A673 (cell line): ENCODE measurements at regions not wholly inside any gene's neighbourhood (a gene's known extent, or its start where the extent isn't known, plus 50 kb on each side); places are given as distances from the start of the nearest gene placed in this dataset.
"Not testable (repeated sequence)": the region's sequence is repeated elsewhere in the genome, so short reads cannot be mapped to it uniquely, and the experiment has no call there.

Experiments
- BruUV-seq: library from RNA; stranded (reverse); fragments of 400-500 nt; replicated peaks from 2 replicates; lab custom pipeline; 2021; lab: Mats Ljungman, UMichigan
- CTCF ChIA-PET: fragments of 300-600 bp; sonication (Branson Sonifier 250); formaldehyde crosslinking; loops from one replicate; lab custom pipeline; 2022; ENCODE audit warnings: antibody characterized with exemption; lab: Charles Lee
- POLR2A ChIA-PET: fragments of 300-600 bp; sonication (Branson Sonifier 250); formaldehyde crosslinking; loops from one replicate; lab custom pipeline; 2022; ENCODE audit warnings: antibody characterized with exemption; ENCODE audit not compliant: low non-redundant PET; lab: Charles Lee
- DNase-seq: peaks from one replicate; pipeline ENCODE4 v3.0.0-alpha.2; 2015; ENCODE audit warnings: low spot score
- H3K27ac ChIP-seq: fragments of 200-600 bp; sonication (generic); 2 replicates; pipeline ENCODE4 v1.5.1; 2016; ENCODE audit warnings: mixed run types, low read depth, mild to moderate bottlenecking, mixed read lengths, antibody characterized with exemption, low read length; ENCODE audit not compliant: poor library complexity, severe bottlenecking
- H3K27me3 ChIP-seq: fragments of 200-600 bp; sonication (generic); replicated peaks from 2 replicates; pipeline ENCODE4 v1.6.1; 2017; ENCODE audit warnings: mixed run types, low read depth, mild to moderate bottlenecking, mixed read lengths, antibody characterized with exemption, low read length; ENCODE audit not compliant: insufficient read depth, poor library complexity
- H3K36me3 ChIP-seq: fragments of 200-600 bp; sonication (generic); 2 replicates; pipeline ENCODE4 v1.6.1; 2016; ENCODE audit warnings: mixed run types, mild to moderate bottlenecking, mixed read lengths, antibody characterized with exemption, low read length; ENCODE audit not compliant: insufficient read depth, poor library complexity, severe bottlenecking
- H3K4me1 ChIP-seq: fragments of 200-600 bp; sonication (generic); 2 replicates; pipeline ENCODE4 v1.6.1; 2017; ENCODE audit warnings: mixed run types, mild to moderate bottlenecking, mixed read lengths, antibody characterized with exemption, low read length; ENCODE audit not compliant: insufficient read depth, poor library complexity, severe bottlenecking
- H3K4me3 ChIP-seq: fragments of 200-600 bp; sonication (generic); 2 replicates; pipeline ENCODE4 v1.5.1; 2016; ENCODE audit warnings: low read depth, mixed run types, mild to moderate bottlenecking, mixed read lengths, low read length; ENCODE audit not compliant: poor library complexity, severe bottlenecking
- H3K9me3 ChIP-seq: fragments of 200-600 bp; sonication (generic); 2 replicates; pipeline ENCODE4 v1.6.1; 2016; ENCODE audit warnings: mixed run types, low read depth, mild to moderate bottlenecking, mixed read lengths, antibody characterized with exemption, low read length; ENCODE audit not compliant: poor library complexity, severe bottlenecking
- CTCF ChIP-seq: fragments of 300-800, 200-600 bp; sonication (generic); conservative IDR thresholded peaks from 2 replicates; pipeline ENCODE4 v1.5.1; 2017; ENCODE audit warnings: low read depth, mild to moderate bottlenecking, antibody characterized with exemption, low read length, moderate library complexity, mixed read lengths
- EZH2 ChIP-seq: fragments of 200-600 bp; sonication (generic); IDR thresholded peaks from 2 replicates; pipeline ENCODE4 v1.6.1; 2017; ENCODE audit warnings: borderline replicate concordance, low read depth, mild to moderate bottlenecking, mixed read lengths, antibody characterized with exemption, low read length; ENCODE audit not compliant: poor library complexity, severe bottlenecking
- intact Hi-C: fragments of 100-400 bp; cut with micrococcal nuclease; formaldehyde crosslinking; loops from one replicate; pipeline ENCODE4 v1.10.0; 2022; ENCODE audit not compliant: unreplicated experiment

GRCh38 chr13:38073931-38074330 is 204.4 kb upstream of the TRPC4 start:
- intact Hi-C loops, result no loop called here
- TF ChIP-seq EZH2, result no peak
- TF ChIP-seq CTCF, result no peak
- Histone ChIP-seq H3K4me3 (no peak overlapping the region), H3K36me3 (no peaks in the 10 kb centered on the region), H3K27ac (no peak overlapping the region), H3K4me1 (no peaks in the 10 kb centered on the region), H3K27me3 (no peaks in the 10 kb centered on the region), H3K9me3 (no peaks in the 10 kb centered on the region)
- DNase-seq, result no peak
- POLR2A ChIA-PET, result no interaction called here
- CTCF ChIA-PET, result no interaction called here
- no TSS peak for BruUV-seq

- DNase-seq, result no peak
- Histone ChIP-seq H3K36me3 (no peaks in the 10 kb centered on the region), H3K4me1 (no peaks in the 10 kb centered on the region), H3K4me3 (no peak overlapping the region), H3K27ac (no peak overlapping the region), H3K9me3 (no peaks in the 10 kb centered on the region), H3K27me3 (no peaks in the 10 kb centered on the region)
- CTCF ChIA-PET, result no interaction called here
- intact Hi-C loops, result no loop called here
- POLR2A ChIA-PET, result no interaction called here
- no peak for TF ChIP-seq CTCF
- no peak for TF ChIP-seq EZH2
- BruUV-seq, result no TSS peak
Measured at GRCh38 chr13:38072696-38073095, 203.1 kb upstream of the TRPC4 start.

- BruUV-seq, H3K27ac ChIP-seq, H3K4me3 ChIP-seq, H3K4me1 ChIP-seq, intact Hi-C loops, DNase-seq, H3K36me3 ChIP-seq, POLR2A ChIA-PET, H3K9me3 ChIP-seq, H3K27me3 ChIP-seq, CTCF ChIA-PET: not testable (repeated sequence)
Measured at GRCh38 chr13:38071340-38071739, 201.8 kb upstream of the TRPC4 start.

- ChIA-PET POLR2A (no interaction called here), CTCF (no interaction called here)
- intact Hi-C loops, result no loop called here
- BruUV-seq, result no TSS peak
- no peak overlapping the region for H3K27ac ChIP-seq
- no peaks in the 10 kb centered on the region for H3K9me3 ChIP-seq
- H3K36me3 ChIP-seq, result no peaks in the 10 kb centered on the region
- no peak overlapping the region for H3K4me3 ChIP-seq
- no peak for DNase-seq
- H3K27me3 ChIP-seq, result no peaks in the 10 kb centered on the region
- TF ChIP-seq CTCF, result no peak
- TF ChIP-seq EZH2, result no peak
- H3K4me1 ChIP-seq, result no peaks in the 10 kb centered on the region
Measured at GRCh38 chr13:38053896-38054295, 184.3 kb upstream of the TRPC4 start.
